Lung (tissue), 11 donors: ENCODE measurements at regions not wholly inside any gene's neighbourhood (a gene's known extent, or its start where the extent isn't known, plus 50 kb on each side); places are given as distances from the start of the nearest gene placed in this dataset.

Experiments used
- ATAC-seq: fragments of 200-7000 bp; cut with Tn5 transposase; one replicate; pipeline ENCODE4 v1.9.1; 2020; ENCODE audit warnings: moderate number of reproducible peaks; ENCODE audit not compliant: insufficient read depth, low FRiP score
- DNase-seq, 3 donors: peaks; one replicate each; pipeline ENCODE4 v3.0.0-alpha.2; 2013 to 2017
- H3K27ac ChIP-seq, 2 donors: one replicate each; pipeline ENCODE4 v1.5.1; 2013; ENCODE audit warnings: mild to moderate bottlenecking in 2 of 2, moderate library complexity in 2 of 2, control low read depth in 1 of 2, inconsistent platforms in 1 of 2, low read depth in 1 of 2, low read length in 1 of 2
- H3K27me3 ChIP-seq, 3 donors: one replicate each; pipeline ENCODE4 v1.5.1; 2013; ENCODE audit warnings: low read length in 2 of 3; ENCODE audit not compliant: control insufficient read depth in 3 of 3, insufficient read depth in 3 of 3
- H3K36me3 ChIP-seq, 4 donors: one replicate each; pipeline ENCODE4 v1.5.1; 2013; ENCODE audit warnings: low read length in 4 of 4, mild to moderate bottlenecking in 1 of 4, moderate library complexity in 1 of 4; ENCODE audit not compliant: control insufficient read depth in 4 of 4, insufficient read depth in 4 of 4
- H3K4me1 ChIP-seq, 5 donors: one replicate each; pipeline ENCODE4 v1.5.1; 2013; ENCODE audit warnings: low read length in 5 of 5, mild to moderate bottlenecking in 2 of 5, moderate library complexity in 1 of 5; ENCODE audit not compliant: control insufficient read depth in 5 of 5, insufficient read depth in 5 of 5
- H3K4me3 ChIP-seq: one replicate; pipeline ENCODE4 v1.5.1; 2013; ENCODE audit warnings: mild to moderate bottlenecking, control low read depth, moderate library complexity
- H3K9ac ChIP-seq, 2 donors: one replicate each; pipeline ENCODE4 v1.5.1; 2013; ENCODE audit warnings: low read length in 2 of 2, control low read depth in 1 of 2; ENCODE audit not compliant: insufficient read depth in 1 of 2
- H3K9me3 ChIP-seq, 4 donors: one replicate each; pipeline ENCODE4 v1.5.1; 2013; ENCODE audit warnings: low read length in 3 of 4, mild to moderate bottlenecking in 1 of 4, moderate library complexity in 1 of 4; ENCODE audit not compliant: control insufficient read depth in 4 of 4, insufficient read depth in 3 of 4
- WGBS, 2 donors: extraction: QIAGEN DNeasy Blood & Tissue Kit; methylation state at CpG; one replicate each; pipeline ENCODE4 v1.1.7; 2013; 5-methylcytosine and 5-hydroxymethylcytosine counted together
- TF ChIP-seq, protein P1 (sequence below): IDR thresholded peaks from 2 replicates; pipeline ENCODE4 v1.5.1; 2012; ENCODE audit warnings: mild to moderate bottlenecking; ENCODE audit errors: control extremely low read depth, extremely low read depth
- donor health status: control.
- donor health status: control.
- donor health status: Bipolar disorder and iron deficiency.
- donor health status: healthy.
- donor health status: DM: yes; HTN: yes; CAD: no.

DNA sequence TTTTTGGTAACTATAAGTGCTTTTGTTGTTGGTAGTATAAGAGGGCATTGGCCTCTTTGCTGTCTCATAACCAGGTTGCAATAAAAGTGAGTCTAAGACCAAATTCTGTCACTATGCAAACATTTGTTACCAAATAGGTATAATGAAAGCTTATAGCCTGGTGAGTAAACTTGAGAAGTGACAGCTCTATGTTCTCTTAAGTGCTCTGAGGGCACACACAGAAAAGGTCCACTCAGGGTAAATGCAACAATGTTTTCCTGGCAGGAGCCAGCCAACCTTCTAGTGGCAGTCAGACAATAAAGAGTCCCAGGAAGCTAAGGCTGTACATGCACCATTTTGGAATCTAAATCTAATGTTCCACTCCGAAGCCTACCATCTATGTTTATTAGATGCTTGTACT lies 262.1 kb upstream of the TGFBR2 start:
- Histone ChIP-seq H3K4me3 (no peak overlapping the region), H3K9me3 (no peaks in the 10 kb centered on the region), H3K27me3 (no peaks in the 10 kb centered on the region), H3K36me3 (no peaks in the 10 kb centered on the region), H3K9ac (no peak overlapping the region), H3K27ac (peak overlapping the region in 1 of 2 donors; percentile 29), H3K4me1 (peaks cover 0 to 17% (median 0%) of the 10 kb centered on the region in 5 donors)
- DNase-seq (no peak), ATAC-seq (no peak)
- TF ChIP-seq, protein P1, sequence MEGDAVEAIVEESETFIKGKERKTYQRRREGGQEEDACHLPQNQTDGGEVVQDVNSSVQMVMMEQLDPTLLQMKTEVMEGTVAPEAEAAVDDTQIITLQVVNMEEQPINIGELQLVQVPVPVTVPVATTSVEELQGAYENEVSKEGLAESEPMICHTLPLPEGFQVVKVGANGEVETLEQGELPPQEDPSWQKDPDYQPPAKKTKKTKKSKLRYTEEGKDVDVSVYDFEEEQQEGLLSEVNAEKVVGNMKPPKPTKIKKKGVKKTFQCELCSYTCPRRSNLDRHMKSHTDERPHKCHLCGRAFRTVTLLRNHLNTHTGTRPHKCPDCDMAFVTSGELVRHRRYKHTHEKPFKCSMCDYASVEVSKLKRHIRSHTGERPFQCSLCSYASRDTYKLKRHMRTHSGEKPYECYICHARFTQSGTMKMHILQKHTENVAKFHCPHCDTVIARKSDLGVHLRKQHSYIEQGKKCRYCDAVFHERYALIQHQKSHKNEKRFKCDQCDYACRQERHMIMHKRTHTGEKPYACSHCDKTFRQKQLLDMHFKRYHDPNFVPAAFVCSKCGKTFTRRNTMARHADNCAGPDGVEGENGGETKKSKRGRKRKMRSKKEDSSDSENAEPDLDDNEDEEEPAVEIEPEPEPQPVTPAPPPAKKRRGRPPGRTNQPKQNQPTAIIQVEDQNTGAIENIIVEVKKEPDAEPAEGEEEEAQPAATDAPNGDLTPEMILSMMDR, result no peak
- 94% methylated on average over 1 of the region's 1 CpG for WGBS, 2 donors

DNA sequence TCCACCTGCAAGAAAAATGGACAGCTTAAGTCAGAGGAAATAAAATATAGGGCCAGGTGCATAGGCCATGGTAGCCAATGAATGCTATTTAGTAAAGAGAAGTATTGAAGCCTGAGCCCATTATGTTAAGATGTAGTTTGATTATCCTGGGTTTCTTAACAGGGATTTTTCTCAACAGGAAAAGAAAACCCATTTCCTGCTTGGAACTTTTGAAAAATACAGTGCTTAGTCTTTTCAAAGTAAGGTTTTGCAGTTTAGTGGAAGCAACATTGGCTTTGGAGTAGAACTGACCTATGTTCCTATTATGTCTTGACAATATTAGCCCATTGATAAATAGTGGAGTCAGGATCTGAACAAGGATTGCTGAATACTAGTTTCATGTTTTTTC lies 259.5 kb upstream of the TGFBR2 start:
- H3K9ac ChIP-seq, result no peak overlapping the region
- H3K27ac ChIP-seq, result no peak overlapping the region
- no peaks in the 10 kb centered on the region for H3K27me3 ChIP-seq
- ATAC-seq (no peak), DNase-seq (no peak)
- no peaks in the 10 kb centered on the region for H3K36me3 ChIP-seq
- TF ChIP-seq, protein P1, result no peak
- H3K9me3 ChIP-seq, result no peaks in the 10 kb centered on the region
- H3K4me1 ChIP-seq, result peaks cover 0 to 22% (median 0%) of the 10 kb centered on the region in 5 donors
- H3K4me3 ChIP-seq, result no peak overlapping the region

DNA sequence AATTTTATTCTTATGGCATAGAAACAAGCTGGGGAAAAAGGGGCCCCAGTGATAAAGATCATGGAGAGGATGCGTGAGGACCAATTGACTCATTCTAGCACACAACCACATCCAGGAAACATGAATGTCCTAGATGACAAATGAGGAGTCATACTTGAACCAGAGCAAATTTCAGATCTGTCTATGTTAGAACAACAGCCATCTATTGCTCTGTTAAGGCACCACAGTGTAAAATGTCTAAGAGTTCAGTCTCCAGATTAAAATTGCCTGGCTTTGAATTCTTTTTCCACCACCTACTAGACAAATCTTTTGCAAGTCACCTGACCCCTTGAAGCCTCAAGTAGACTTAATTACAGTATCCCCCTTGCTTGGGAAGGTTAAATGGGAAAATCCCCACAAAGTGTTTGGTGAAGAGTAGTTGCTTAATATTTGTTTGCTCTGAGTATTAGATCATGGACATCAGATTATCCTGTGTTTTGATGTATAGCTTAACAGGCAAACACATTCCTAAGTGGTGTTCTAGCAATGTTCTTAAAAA lies 258.7 kb upstream of the TGFBR2 start:
- no peak for DNase-seq
- WGBS, 2 donors, result 45 to 56% methylated on average over 1 of the region's 1 CpG
- Histone ChIP-seq H3K27ac (peak overlapping the region in 1 of 2 donors; percentile 74), H3K4me3 (no peak overlapping the region), H3K36me3 (no peaks in the 10 kb centered on the region), H3K9ac (no peak overlapping the region), H3K9me3 (no peaks in the 10 kb centered on the region), H3K4me1 (peaks cover 0 to 24% (median 0%) of the 10 kb centered on the region in 5 donors), H3K27me3 (no peaks in the 10 kb centered on the region)
- peak; percentile 14 for ATAC-seq
- TF ChIP-seq, protein P1, result no peak

- Histone ChIP-seq H3K4me1 (peaks cover 0 to 34% (median under 1%) of the 10 kb centered on the region in 5 donors), H3K9me3 (no peaks in the 10 kb centered on the region), H3K27me3 (no peaks in the 10 kb centered on the region), H3K9ac (no peak overlapping the region), H3K27ac (peak overlapping the region in 1 of 2 donors; percentile 26), H3K4me3 (no peak overlapping the region), H3K36me3 (no peaks in the 10 kb centered on the region)
- ATAC-seq (no peak), DNase-seq (no peak)
- 68 to 79% methylated on average over 3 of the region's 3 CpGs for WGBS, 2 donors
- TF ChIP-seq, protein P1, result no peak
Observed at GRCh38 chr3:30349507-30349906, 256.9 kb upstream of the TGFBR2 start.
